HepG2 (cell line): ENCODE measurements at regions not wholly inside any gene's neighbourhood (a gene's known extent, or its start where the extent isn't known, plus 50 kb on each side); places are given as distances from the start of the nearest gene placed in this dataset.
A peak's percentile ranks its signal among the peaks of the same experiment; 100 is the strongest.
"Not testable (repeated sequence)": the region's sequence is repeated elsewhere in the genome, so short reads cannot be mapped to it uniquely, and the experiment has no call there.

Experiments
- ATAC-seq: fragments of 200-7000 bp; cut with Tn5 transposase; 3 replicates; pipeline ENCODE4 v1.9.1; 2020; ENCODE audit warnings: mild to moderate bottlenecking, moderate library complexity
- BruUV-seq: library from RNA; stranded (reverse); fragments of 400-500 nt; replicated peaks from 2 replicates; lab custom pipeline; 2021; lab: Mats Ljungman, UMichigan
- CTCF ChIA-PET: fragments of 300-600 bp; formaldehyde crosslinking; extraction: SDS; loops from one replicate; lab custom pipeline; 2021; ENCODE audit warnings: low total read pairs, inconsistent platforms, low intra/inter-chr PET ratio; lab: Yijun Ruan, JAX
- POLR2A ChIA-PET: fragments of 350-600 bp; sonication (Branson Sonifier 250); formaldehyde crosslinking; loops from one replicate; lab custom pipeline; 2020; ENCODE audit warnings: antibody characterized with exemption, inconsistent platforms; lab: Yijun Ruan, JAX
- DNase-seq: peaks from one replicate; pipeline ENCODE4 v3.0.0-alpha.2; 2015; ENCODE audit warnings: low spot score
- FAIRE-seq: peaks from 3 replicates; lab custom pipeline; 2011; peaks lifted over from hg19 to GRCh38; lab: Jason Lieb, UNC
- H2AFZ ChIP-seq: one replicate; pipeline ENCODE4 v1.6.1; 2011; ENCODE audit warnings: low read length, inconsistent platforms
- H3K27ac ChIP-seq: fragments of 300-600 bp; 3 replicates; pipeline ENCODE4 v1.8.0; 2011; ENCODE audit warnings: mixed run types, mild to moderate bottlenecking, mixed read lengths, low read length, inconsistent platforms; ENCODE audit not compliant: insufficient read depth; ENCODE audit errors: extremely low read length
- H3K27me3 ChIP-seq, 2 experiments: fragments of 200-600 bp in 1 of 2; 2 replicates in 1 of 2; 3 replicates in 1 of 2; pipeline versions ENCODE4 v1.6.0 to v1.8.0; 2011; ENCODE audit warnings: low read length in 2 of 2, mild to moderate bottlenecking in 2 of 2, moderate library complexity in 2 of 2, inconsistent platforms in 1 of 2; ENCODE audit not compliant: insufficient read depth in 2 of 2, control insufficient read depth in 1 of 2
- H3K36me3 ChIP-seq, 2 experiments: fragments of 200-600 bp in 1 of 2; replicated peaks in 1 of 2; 2 replicates in 1 of 2; 3 replicates in 1 of 2; pipeline versions ENCODE4 v1.5.1 to v1.8.0; 2011; ENCODE audit warnings: low read length in 2 of 2, inconsistent platforms in 1 of 2; ENCODE audit not compliant: insufficient read depth in 2 of 2, control insufficient read depth in 1 of 2
- H3K4me1 ChIP-seq: 2 replicates; pipeline ENCODE4 v1.5.1; 2012; ENCODE audit warnings: low read length, inconsistent platforms; ENCODE audit not compliant: insufficient read depth
- H3K4me2 ChIP-seq: 2 replicates; pipeline ENCODE4 v1.6.0; 2011; ENCODE audit warnings: low read depth, low read length, inconsistent platforms
- H3K4me3 ChIP-seq, 3 experiments: fragments of 200-600 bp in 1 of 3; sonication (generic), shearing (Covaris generic) in 1 of 3; replicated peaks in 1 of 3; 2 replicates each; pipeline ENCODE4 v1.5.1; 2011 to 2016; ENCODE audit warnings: low read length in 3 of 3, inconsistent platforms in 2 of 3, low read depth in 2 of 3, mild to moderate bottlenecking in 2 of 3, control low read depth in 1 of 3, mixed read lengths in 1 of 3; ENCODE audit not compliant: insufficient read depth in 1 of 3
- H3K79me2 ChIP-seq: one replicate; pipeline ENCODE4 v1.6.1; 2011; ENCODE audit warnings: low read length, inconsistent platforms; ENCODE audit not compliant: insufficient read depth
- H3K9ac ChIP-seq: 2 replicates; pipeline ENCODE4 v1.6.0; 2011; ENCODE audit warnings: mild to moderate bottlenecking, low read depth, low read length, inconsistent platforms; ENCODE audit not compliant: insufficient read depth
- H3K9me3 ChIP-seq: 2 replicates; pipeline ENCODE4 v1.5.1; 2012; ENCODE audit warnings: mild to moderate bottlenecking, low read length
- H4K20me1 ChIP-seq: 2 replicates; pipeline ENCODE4 v1.6.0; 2011; ENCODE audit warnings: inconsistent platforms, mild to moderate bottlenecking, low read length, moderate library complexity; ENCODE audit not compliant: insufficient read depth
- NFYC ChIP-seq: IDR thresholded peaks from 2 replicates; pipeline ENCODE4 v1.6.1; 2016; ENCODE audit warnings: missing genetic modification reagents, missing compliant biosample characterization
- THAP11 ChIP-seq: IDR thresholded peaks from 2 replicates; pipeline ENCODE4 v1.6.1; 2016; ENCODE audit warnings: missing biosample characterization, missing genetic modification reagents
- ZNF143 ChIP-seq: sonication (generic); formaldehyde crosslinking; IDR thresholded peaks from 2 replicates; pipeline ENCODE4 v1.4.0; 2020; ENCODE audit warnings: missing genetic modification reagents
- WGBS: methylation state at CpG from one replicate; pipeline ENCODE4 v1.1.6; 2017; ENCODE audit warnings: low lambda C conversion rate; 5-methylcytosine and 5-hydroxymethylcytosine counted together
- in situ Hi-C: cut with HindIII; loops from 2 replicates; pipeline ENCODE4 v1.10.0; 2017; ENCODE audit warnings: low pct_unique_long_range_greater_than_20kb; ENCODE audit not compliant: extremely low pct_ligation_motif_present
- intact Hi-C: fragments of 100-400 bp; cut with micrococcal nuclease; formaldehyde crosslinking; loops from one replicate; pipeline ENCODE4 v1.10.0; 2022; ENCODE audit not compliant: unreplicated experiment

DNA sequence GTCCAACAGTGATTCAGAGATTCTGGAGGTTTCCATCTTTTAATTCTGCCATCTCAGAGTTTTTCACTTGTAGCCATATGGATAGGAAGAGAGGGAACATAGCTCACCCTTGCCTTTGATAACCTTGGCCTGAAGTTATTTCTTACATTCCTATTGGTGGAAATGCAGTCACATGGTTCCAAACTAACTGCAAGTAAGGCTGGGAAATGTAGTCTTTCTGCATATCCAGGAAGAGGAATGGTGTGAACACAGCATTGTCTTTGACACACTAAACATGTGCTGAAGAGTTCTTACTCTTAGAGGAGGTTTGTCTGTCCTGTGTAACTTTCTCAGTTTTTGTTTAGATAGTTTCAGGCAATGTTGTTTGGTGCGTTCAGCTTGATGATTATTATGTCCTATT, 78.7 kb downstream of the DEFB131A start:
- not testable (repeated sequence) for ATAC-seq, DNase-seq
- TF ChIP-seq THAP11 (CRISPR knock-in tag), result peak; percentile 84
- TF ChIP-seq NFYC, result peak; percentile 29; the same call in 1 of the 2 replicates
- peak; percentile 64 for TF ChIP-seq ZNF143
- TF ChIP-seq, all 625 proteins: peak for 3; not testable (repeated sequence) for 622
- H3K4me2 ChIP-seq, CTCF ChIA-PET, FAIRE-seq, H3K4me1 ChIP-seq, H3K9me3 ChIP-seq, H4K20me1 ChIP-seq, intact Hi-C loops, H3K79me2 ChIP-seq, H2AFZ ChIP-seq, H3K4me3 ChIP-seq, H3K27ac ChIP-seq, H3K9ac ChIP-seq, H3K27me3 ChIP-seq, in situ Hi-C loops, BruUV-seq, POLR2A ChIA-PET, H3K36me3 ChIP-seq: not testable (repeated sequence)
- 22% methylated on average over 1 of the region's 1 CpG for WGBS

DNA sequence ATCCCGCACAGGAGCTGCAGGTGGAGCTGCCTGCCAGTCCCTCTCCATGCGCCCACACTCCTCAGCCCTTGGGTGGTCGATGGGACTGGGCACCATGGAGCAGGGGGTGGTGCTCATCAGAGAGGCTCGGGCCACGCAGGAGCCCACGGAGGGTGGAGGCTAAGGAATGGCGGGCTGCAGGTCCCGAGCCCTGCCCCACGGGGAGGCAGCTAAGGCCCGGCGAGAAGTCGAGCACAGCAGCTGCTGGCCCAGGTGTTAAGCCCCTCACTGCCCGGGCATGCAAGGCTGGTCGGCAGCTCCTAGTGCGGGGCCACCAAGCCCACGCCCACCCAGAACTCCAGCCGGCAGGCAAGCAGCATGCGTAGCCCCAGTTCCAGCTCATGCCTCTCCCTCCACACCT, 80.2 kb downstream of the DEFB131A start:
- POLR2A ChIA-PET, intact Hi-C loops, H3K9ac ChIP-seq, H2AFZ ChIP-seq, DNase-seq, H3K36me3 ChIP-seq, H3K4me2 ChIP-seq, in situ Hi-C loops, H3K4me1 ChIP-seq, ATAC-seq, H3K4me3 ChIP-seq, H4K20me1 ChIP-seq, FAIRE-seq, CTCF ChIA-PET, H3K27ac ChIP-seq, H3K27me3 ChIP-seq, BruUV-seq, H3K79me2 ChIP-seq, H3K9me3 ChIP-seq: not testable (repeated sequence)
- WGBS, result 13% methylated on average over 3 of the region's 18 CpGs
